Effector CD8-positive, alpha-beta T cell (primary cell): ENCODE measurements at regions not wholly inside any gene's neighbourhood (a gene's known extent, or its start where the extent isn't known, plus 50 kb on each side); places are given as distances from the start of the nearest gene placed in this dataset.
A peak's percentile ranks its signal among the peaks of the same experiment; 100 is the strongest.

ENCODE experiments used
- DNase-seq: peaks from one replicate; lab custom pipeline; 2025; lab: John Stamatoyannopoulos, UW

GRCh38 chr20:57079031-57080005 is 187.1 kb downstream of the BMP7 start:
- DNase-seq = no peak

GRCh38 chr20:57080796-57081195 is 185.6 kb downstream of the BMP7 start:
- no peak for DNase-seq

- no peak for DNase-seq
These were observed 184.0 kb downstream of the BMP7 start for GRCh38 chr20:57082357-57082945.

DNA sequence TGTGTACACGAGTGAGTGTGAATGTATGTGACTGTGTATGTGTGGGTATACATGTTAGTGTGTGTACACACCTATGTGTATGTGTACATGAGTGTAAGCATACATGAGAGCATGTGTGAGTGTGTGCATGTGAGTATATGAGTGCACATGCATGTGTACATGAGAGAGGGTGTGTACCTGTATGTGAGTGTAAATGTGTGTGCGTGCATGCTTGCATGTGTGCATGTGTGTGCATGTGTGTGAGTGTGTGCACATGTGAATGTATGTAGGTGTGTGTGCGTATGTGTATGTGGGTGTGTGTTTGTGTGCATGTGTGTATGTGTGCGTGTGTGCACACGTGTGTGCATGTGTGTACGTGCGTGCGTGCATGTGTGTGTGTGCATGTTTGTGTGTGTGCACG is 183.4 kb downstream of the BMP7 start:
- no peak for DNase-seq

DNA sequence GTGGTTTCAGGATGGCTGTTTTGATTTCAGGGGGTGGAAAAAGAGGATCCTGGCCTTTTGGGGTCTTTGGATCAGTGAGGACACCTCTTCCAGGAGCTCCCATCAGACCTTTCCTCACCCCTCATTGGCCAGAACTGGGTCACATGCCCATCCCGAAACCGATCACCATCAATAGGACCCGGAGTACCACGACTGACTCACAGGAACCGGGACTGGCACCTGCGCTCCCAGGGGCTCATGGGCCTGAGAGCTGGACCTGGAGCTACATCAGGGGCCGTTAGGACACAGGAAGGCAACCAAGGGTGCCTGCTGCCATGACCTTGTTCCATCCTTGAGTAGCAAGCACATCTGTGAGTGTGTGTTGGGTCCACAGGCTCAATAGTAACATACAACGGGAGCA is 180.4 kb downstream of the BMP7 start:
- no peak for DNase-seq

DNA sequence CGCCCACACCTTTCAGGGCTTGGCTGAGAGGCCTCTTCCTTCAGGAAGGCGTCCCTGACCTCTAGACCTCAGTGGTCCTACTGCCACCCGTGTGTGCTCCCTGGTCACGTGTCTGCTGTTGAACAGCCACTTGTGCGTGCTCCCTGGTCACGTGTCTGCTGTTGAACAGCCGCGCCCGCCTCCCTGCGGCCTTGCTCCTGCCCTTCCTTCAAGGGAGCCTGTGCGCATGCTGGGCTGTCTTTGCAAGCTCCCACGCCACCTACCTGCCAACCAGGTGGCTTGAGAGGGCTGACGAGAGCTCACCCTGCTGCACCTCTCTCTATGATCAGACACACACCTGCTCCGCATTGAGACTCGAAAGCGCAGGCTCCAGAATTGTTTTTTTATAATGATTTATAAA is 179.3 kb downstream of the BMP7 start:
- DNase-seq = no peak

GRCh38 chr20:57087705-57088104 is 178.7 kb downstream of the BMP7 start:
- DNase-seq = no peak

GRCh38 chr20:57088436-57088835 is 178.0 kb downstream of the BMP7 start:
- DNase-seq = no peak

- peak; percentile 30 for DNase-seq
These were observed 176.7 kb downstream of the BMP7 start for GRCh38 chr20:57089699-57090144.

DNA sequence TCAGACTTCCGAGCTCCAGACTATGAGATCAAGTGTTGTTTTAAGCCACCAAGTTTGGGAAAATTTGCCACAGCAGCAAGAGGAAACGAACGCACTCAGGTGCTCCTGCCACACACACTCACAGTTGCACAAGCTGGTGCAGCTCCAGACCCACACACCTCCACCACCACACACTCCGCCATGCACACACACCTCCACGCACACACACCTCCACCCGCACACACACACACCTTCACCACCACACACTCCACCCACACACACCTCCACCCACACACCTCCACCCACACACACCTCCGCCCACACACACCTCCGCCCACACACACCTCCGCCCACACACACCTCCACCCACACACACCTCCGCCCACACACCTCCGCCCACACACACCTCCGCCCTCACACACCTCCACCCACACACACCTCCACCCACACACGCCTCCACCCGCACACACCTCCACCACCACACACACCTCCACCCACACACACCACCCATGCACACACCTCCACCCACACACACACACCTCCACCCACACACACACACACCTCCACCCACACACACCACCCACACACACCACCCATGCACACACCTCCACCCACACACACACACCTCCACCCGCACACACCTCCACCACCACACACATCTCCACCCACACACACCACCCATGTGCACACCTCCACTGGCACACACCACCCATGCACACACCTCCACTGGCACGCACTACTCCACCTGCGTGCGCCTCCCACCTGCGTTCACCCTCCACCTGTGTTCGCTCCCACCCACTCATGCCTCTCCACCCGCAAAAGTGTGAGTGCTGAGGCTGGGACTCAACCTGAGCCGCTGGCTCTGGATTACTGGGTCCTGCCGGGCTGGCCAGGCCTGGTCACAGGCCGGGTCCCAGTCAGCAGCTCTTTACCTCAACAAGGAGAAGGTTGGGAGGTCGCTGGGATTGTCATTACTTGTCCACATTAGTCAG is 175.6 kb downstream of the BMP7 start:
- no peak for DNase-seq

- DNase-seq = no peak
These were observed 174.7 kb downstream of the BMP7 start for GRCh38 chr20:57091748-57092111.

GRCh38 chr20:57092112-57092899 is 174.1 kb downstream of the BMP7 start:
- DNase-seq = peak; percentile 14

DNA sequence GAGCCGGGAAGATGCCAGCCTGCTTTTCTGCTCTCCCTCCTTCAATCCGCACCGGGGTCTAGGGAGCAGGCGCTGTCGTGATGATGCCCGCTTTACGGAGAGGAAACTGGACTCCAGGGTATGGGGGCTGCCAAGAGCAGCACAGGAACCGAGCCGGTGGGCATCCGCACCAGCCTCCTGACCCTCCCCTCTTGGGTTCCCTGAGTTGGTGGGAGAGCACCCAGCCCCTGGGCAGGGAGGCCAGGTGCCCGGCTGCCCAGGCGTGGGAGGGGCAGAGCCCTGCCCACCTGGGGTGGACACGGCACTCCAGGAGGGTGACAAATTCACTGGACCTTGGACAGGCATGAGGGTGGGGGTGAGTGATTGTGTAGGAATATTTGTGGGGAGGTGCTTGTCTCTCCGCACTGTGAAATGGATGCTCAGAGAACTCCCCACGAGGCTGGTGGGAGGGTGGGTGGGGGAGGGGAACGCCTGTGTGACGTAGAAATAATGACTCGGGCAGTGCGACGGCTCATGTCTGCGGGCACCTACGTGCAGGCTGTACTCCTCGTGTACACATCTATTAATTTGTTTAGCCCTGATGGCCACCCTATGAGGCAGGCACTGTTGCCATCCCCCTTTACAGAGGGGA is 173.4 kb downstream of the BMP7 start:
- DNase-seq = no peak

- no peak for DNase-seq
These were observed 172.7 kb downstream of the BMP7 start for GRCh38 chr20:57093766-57094165.

DNA sequence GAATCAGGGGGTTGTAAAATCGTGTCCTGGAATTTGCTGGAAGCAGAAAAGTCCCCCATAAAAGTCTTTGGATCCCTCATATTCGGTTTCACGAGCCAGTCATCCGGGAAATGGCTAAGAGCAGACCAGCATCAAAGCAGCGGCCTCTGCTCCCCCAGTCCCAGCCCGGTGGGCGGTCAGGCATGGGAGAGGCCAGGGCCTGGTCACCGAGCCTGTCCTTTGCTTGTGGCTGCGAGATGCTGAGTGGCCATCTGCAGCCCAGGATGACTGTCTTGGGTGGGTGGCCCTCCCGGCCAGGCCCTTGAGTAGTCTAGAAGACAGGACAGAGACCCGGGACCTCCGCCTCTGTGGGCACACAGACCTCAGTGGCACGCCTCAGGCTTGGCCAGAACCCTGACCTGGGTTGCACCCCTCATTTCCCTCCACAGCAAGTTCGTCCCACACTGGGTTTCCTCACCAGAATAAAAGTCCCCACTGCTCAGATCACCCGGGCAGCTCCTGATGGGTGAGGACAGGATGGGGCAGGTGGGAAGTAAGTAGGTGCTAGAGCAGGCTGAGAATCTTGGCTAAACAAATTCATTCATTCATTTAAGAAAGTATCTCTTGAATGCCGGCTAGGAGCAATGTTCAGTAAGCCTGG is 172.1 kb downstream of the BMP7 start:
- no peak for DNase-seq

- DNase-seq = no peak
These were observed 171.4 kb downstream of the BMP7 start for GRCh38 chr20:57094991-57095390.

- no peak for DNase-seq
These were observed 171.0 kb downstream of the BMP7 start for GRCh38 chr20:57095426-57095825.

- no peak for DNase-seq
These were observed 169.1 kb downstream of the BMP7 start for GRCh38 chr20:57097245-57097915.

GRCh38 chr20:57102160-57102559 is 164.3 kb downstream of the BMP7 start:
- no peak for DNase-seq

GRCh38 chr20:57102566-57102965 is 163.9 kb downstream of the BMP7 start:
- DNase-seq = no peak
